AG04450 (cell line): ENCODE measurements at regions not wholly inside any gene's neighbourhood (a gene's known extent, or its start where the extent isn't known, plus 50 kb on each side); places are given as distances from the start of the nearest gene placed in this dataset.
A peak's percentile ranks its signal among the peaks of the same experiment; 100 is the strongest.
"Not testable (repeated sequence)": the region's sequence is repeated elsewhere in the genome, so short reads cannot be mapped to it uniquely, and the experiment has no call there.

Experiments
- CTCF ChIA-PET: fragments of 300-600, 350-600 bp; formaldehyde crosslinking; extraction: SDS; loops from one replicate; lab custom pipeline; 2022; ENCODE audit warnings: antibody characterized with exemption, inconsistent platforms; lab: Charles Lee
- POLR2A ChIA-PET: fragments of 350-600 bp; formaldehyde crosslinking; extraction: SDS; loops from one replicate; lab custom pipeline; 2021; ENCODE audit warnings: antibody characterized with exemption, inconsistent platforms; lab: Yijun Ruan, JAX
- DNase-seq: peaks from one replicate; pipeline ENCODE4 v3.0.0-alpha.2; 2011; ENCODE audit warnings: low read depth, low spot score
- H3K27ac ChIP-seq: one replicate; pipeline ENCODE4 v1.5.1; 2012; ENCODE audit warnings: low read depth, low read length, control low read depth
- H3K27me3 ChIP-seq: one replicate; pipeline ENCODE4 v1.6.0; 2012; ENCODE audit warnings: low read length; ENCODE audit not compliant: control insufficient read depth, insufficient read depth
- H3K4me3 ChIP-seq: 2 replicates; pipeline ENCODE4 v1.5.1; 2011; ENCODE audit warnings: mild to moderate bottlenecking, low read depth, low read length, control low read depth
- H3K9me3 ChIP-seq: 2 replicates; pipeline ENCODE4 v1.5.1; 2012; ENCODE audit warnings: low read length; ENCODE audit not compliant: control insufficient read depth, insufficient read depth

- H3K27ac ChIP-seq, H3K4me3 ChIP-seq, CTCF ChIA-PET, DNase-seq, H3K27me3 ChIP-seq, H3K9me3 ChIP-seq, POLR2A ChIA-PET: not testable (repeated sequence)
Measured at GRCh38 chr4:118494437-118494836, 141.6 kb upstream of the PRSS12 start.

- H3K27me3 ChIP-seq, POLR2A ChIA-PET, DNase-seq, H3K27ac ChIP-seq, H3K9me3 ChIP-seq, H3K4me3 ChIP-seq: not testable (repeated sequence)
- CTCF ChIA-PET: interaction anchor here (0.6 to 1.7 kb wide), 2 partner anchors 79 to 987 kb away, joined by 4 to 5 read pairs; no protein-coding TSS in a partner anchor
Measured at GRCh38 chr4:118502967-118503366, 150.2 kb upstream of the PRSS12 start.

- DNase-seq: not testable (repeated sequence)
- CTCF ChIA-PET: interaction anchor here (1.2 to 2.1 kb wide), 2 partner anchors 81 to 153 kb away, joined by 3 to 7 read pairs; no protein-coding TSS in a partner anchor
Measured at GRCh38 chr4:118504927-118505326, 152.1 kb upstream of the PRSS12 start.

GRCh38 chr4:118505491-118505890, 152.7 kb upstream of the PRSS12 start:
- DNase-seq, H3K27me3 ChIP-seq, H3K4me3 ChIP-seq, H3K27ac ChIP-seq, H3K9me3 ChIP-seq, POLR2A ChIA-PET: not testable (repeated sequence)
- CTCF ChIA-PET: interaction anchor here (1.2 to 2.1 kb wide), 3 partner anchors 82 to 154 kb away, joined by 3 to 7 read pairs (median 4); partner anchors contain the start of gene PRSS12

More at GRCh38 chr4:118504927-118505326, 152.1 kb upstream of the PRSS12 start:
- H3K27ac ChIP-seq, H3K4me3 ChIP-seq, H3K27me3 ChIP-seq, H3K9me3 ChIP-seq, POLR2A ChIA-PET: not testable (repeated sequence)

- H3K4me3 ChIP-seq, H3K27ac ChIP-seq, H3K9me3 ChIP-seq, H3K27me3 ChIP-seq, POLR2A ChIA-PET: not testable (repeated sequence)
- DNase-seq: peak; percentile 6
- CTCF ChIA-PET: interaction anchor here (1.0 kb wide), 1 partner anchor 89 kb away, joined by 3 read pairs; no protein-coding TSS in a partner anchor
Measured at GRCh38 chr4:118512870-118513269, 160.1 kb upstream of the PRSS12 start.

GRCh38 chr4:118514332-118514731, 161.5 kb upstream of the PRSS12 start:
- POLR2A ChIA-PET, H3K4me3 ChIP-seq, DNase-seq, H3K27ac ChIP-seq, H3K9me3 ChIP-seq, CTCF ChIA-PET, H3K27me3 ChIP-seq: not testable (repeated sequence)

- H3K27ac ChIP-seq, POLR2A ChIA-PET, H3K9me3 ChIP-seq, H3K27me3 ChIP-seq, CTCF ChIA-PET, H3K4me3 ChIP-seq, DNase-seq: not testable (repeated sequence)
Measured at GRCh38 chr4:118516107-118516506, 163.3 kb upstream of the PRSS12 start.

- H3K27ac ChIP-seq, POLR2A ChIA-PET, CTCF ChIA-PET, H3K4me3 ChIP-seq, DNase-seq, H3K27me3 ChIP-seq, H3K9me3 ChIP-seq: not testable (repeated sequence)
Measured at GRCh38 chr4:118530107-118530506, 155.1 kb upstream of the METTL14 start.

- H3K27me3 ChIP-seq, DNase-seq, CTCF ChIA-PET, H3K9me3 ChIP-seq, H3K27ac ChIP-seq, H3K4me3 ChIP-seq, POLR2A ChIA-PET: not testable (repeated sequence)
Measured at GRCh38 chr4:118531947-118532346, 153.2 kb upstream of the METTL14 start.

GRCh38 chr4:118535788-118536187, 149.4 kb upstream of the METTL14 start:
- H3K9me3 ChIP-seq, POLR2A ChIA-PET, CTCF ChIA-PET: not testable (repeated sequence)

More at GRCh38 chr4:118535788-118536187, 149.4 kb upstream of the METTL14 start:
- not testable (repeated sequence) for H3K27ac ChIP-seq, H3K4me3 ChIP-seq, DNase-seq, H3K27me3 ChIP-seq
